A549 (cell line): ENCODE measurements at regions not wholly inside any gene's neighbourhood (a gene's known extent, or its start where the extent isn't known, plus 50 kb on each side); places are given as distances from the start of the nearest gene placed in this dataset.

Experiments
- ATAC-seq, 2 experiments: fragments of 200-7000 bp in 1 of 2; fragments of >200 bp in 1 of 2; cut with Nextera tagmentation in 1 of 2; cut with Tn5 transposase in 1 of 2; 3 replicates each; pipeline versions ENCODE4 v1.8.0 to v1.9.1; 2018 to 2020; ENCODE audit warnings: mild to moderate bottlenecking in 1 of 2, moderate library complexity in 1 of 2
- CTCF ChIA-PET: fragments of 300-600 bp; sonication (Branson Sonifier 250); formaldehyde crosslinking; extraction: SDS; loops from one replicate; lab custom pipeline; 2021; ENCODE audit warnings: antibody characterized with exemption, inconsistent platforms; lab: Yijun Ruan, JAX
- POLR2A ChIA-PET: fragments of 350-600 bp; formaldehyde crosslinking; extraction: SDS; loops from one replicate; lab custom pipeline; 2021; ENCODE audit warnings: antibody characterized with exemption, inconsistent platforms; lab: Yijun Ruan, JAX
- DNase-seq, 2 experiments: peaks; one replicate each; pipeline versions ENCODE4 v3.0.0 to v3.0.0-alpha.2; 2011 to 2016; ENCODE audit warnings: low read depth in 1 of 2, low spot score in 1 of 2
- FAIRE-seq: peaks from 2 replicates; lab custom pipeline; 2011; peaks lifted over from hg19 to GRCh38; lab: Jason Lieb, UNC
- H3K27ac ChIP-seq, 2 experiments: fragments of >200 bp; sonication (Bioruptor Twin); formaldehyde crosslinking; 3 replicates each; pipeline ENCODE4 v1.5.1; 2016 to 2017
- H3K4me1 ChIP-seq: fragments of >200 bp; sonication (Bioruptor Twin); formaldehyde crosslinking; 3 replicates; pipeline ENCODE4 v1.6.1; 2016
- H3K4me2 ChIP-seq: fragments of >200 bp; sonication (Bioruptor Twin); formaldehyde crosslinking; 3 replicates; pipeline ENCODE4 v1.6.1; 2016
- H3K4me3 ChIP-seq: fragments of >200 bp; sonication (Bioruptor Twin); formaldehyde crosslinking; 3 replicates; pipeline ENCODE4 v1.5.1; 2016
- H3K9me3 ChIP-seq: fragments of >200 bp; sonication (Bioruptor Twin); formaldehyde crosslinking; 3 replicates; pipeline ENCODE4 v1.6.1; 2016
- ATOH8 ChIP-seq: fragments of 250-450 bp; sonication (Bioruptor Pico); IDR thresholded peaks from 2 replicates; pipeline ENCODE4 v1.5.0; 2020; ENCODE audit warnings: low read depth, mild to moderate bottlenecking, moderate library complexity
- BCL3 ChIP-seq: fragments of >200 bp; sonication (Bioruptor Twin); formaldehyde crosslinking; IDR thresholded peaks from 3 replicates; pipeline ENCODE4 v1.6.1; 2016
- CBX2 ChIP-seq: fragments of 200-600 bp; sonication (generic); IDR thresholded peaks from 2 replicates; pipeline ENCODE4 v1.6.1; 2016; ENCODE audit warnings: low read depth, mild to moderate bottlenecking, borderline replicate concordance
- CHD2 ChIP-seq: fragments of 150-350 bp; IDR thresholded peaks from 2 replicates; pipeline ENCODE4 v1.6.1; 2014; ENCODE audit warnings: low read length; ENCODE audit not compliant: partially characterized antibody
- EHMT2 ChIP-seq: fragments of 200-600 bp; sonication (generic); IDR thresholded peaks from 2 replicates; pipeline ENCODE4 v1.6.1; 2016; ENCODE audit warnings: antibody characterized with exemption, low read depth, mild to moderate bottlenecking, moderate library complexity
- HEYL ChIP-seq: fragments of 250-450 bp; sonication (Bioruptor Pico); IDR thresholded peaks from 2 replicates; pipeline ENCODE4 v1.8.0; 2021; ENCODE audit warnings: mild to moderate bottlenecking, moderate library complexity
- HMGXB4 ChIP-seq: fragments of 250-450 bp; sonication (Bioruptor Pico); IDR thresholded peaks from 2 replicates; pipeline ENCODE4 v1.5.0; 2021; ENCODE audit warnings: mild to moderate bottlenecking, moderate library complexity, borderline replicate concordance
- HOXB13 ChIP-seq: fragments of 250-450 bp; sonication (Bioruptor Pico); IDR thresholded peaks from 2 replicates; pipeline ENCODE4 v1.5.0; 2020; ENCODE audit warnings: low read depth, mild to moderate bottlenecking, moderate library complexity
- HOXB5 ChIP-seq: fragments of 250-450 bp; sonication (Bioruptor Pico); IDR thresholded peaks from 2 replicates; pipeline ENCODE4 v1.5.0; 2020; ENCODE audit warnings: mild to moderate bottlenecking, moderate library complexity
- MAFK ChIP-seq: fragments of 450-650 bp; IDR thresholded peaks from 2 replicates; pipeline ENCODE4 v1.6.1; 2014; ENCODE audit not compliant: partially characterized antibody
- NFE2L2 ChIP-seq: fragments of 150-350 bp; conservative IDR thresholded peaks from 2 replicates; pipeline ENCODE4 v1.6.1; 2014; ENCODE audit warnings: low read length
- NPAS2 ChIP-seq: fragments of 250-450 bp; sonication (Bioruptor Pico); IDR thresholded peaks from 2 replicates; pipeline ENCODE4 v1.8.0; 2022; ENCODE audit warnings: mild to moderate bottlenecking, moderate library complexity, borderline replicate concordance
- NR3C1 ChIP-seq: fragments of >200 bp; sonication (Bioruptor Twin); formaldehyde crosslinking; IDR thresholded peaks from 3 replicates; pipeline ENCODE4 v1.6.1; 2017
- PHF8 ChIP-seq: fragments of 200-600 bp; sonication (generic); IDR thresholded peaks from 2 replicates; pipeline ENCODE4 v1.6.1; 2016; ENCODE audit warnings: low read depth, mild to moderate bottlenecking, antibody characterized with exemption, moderate library complexity, borderline replicate concordance
- RFX5 ChIP-seq: fragments of 450-650 bp; IDR thresholded peaks from 2 replicates; pipeline ENCODE4 v1.7.1; 2014; ENCODE audit warnings: antibody characterized with exemption, mild to moderate bottlenecking, moderate library complexity
- RNF2 ChIP-seq: fragments of 200-600 bp; sonication (generic); IDR thresholded peaks from 2 replicates; pipeline ENCODE4 v1.6.1; 2016; ENCODE audit warnings: low read depth, mild to moderate bottlenecking, antibody characterized with exemption, moderate library complexity, borderline replicate concordance
- SMC3 ChIP-seq: fragments of >200 bp; sonication (Bioruptor Twin); formaldehyde crosslinking; IDR thresholded peaks from 3 replicates; pipeline ENCODE4 v1.6.1; 2018; ENCODE audit warnings: inconsistent platforms
- SREBF2 ChIP-seq: fragments of 450-650 bp; IDR thresholded peaks from 2 replicates; pipeline ENCODE4 v1.6.1; 2014; ENCODE audit warnings: mild to moderate bottlenecking, moderate library complexity
- TP53 ChIP-seq: fragments of 250-450 bp; sonication (Bioruptor Pico); IDR thresholded peaks from 2 replicates; pipeline ENCODE4 v1.5.0; 2021; ENCODE audit warnings: mild to moderate bottlenecking, moderate library complexity
- USF2 ChIP-seq: fragments of 450-650 bp; IDR thresholded peaks from 2 replicates; pipeline ENCODE4 v1.6.1; 2014; ENCODE audit warnings: antibody characterized with exemption
- WGBS: methylation state at CpG from one replicate; pipeline ENCODE4 v1.1.6; 2017; ENCODE audit errors: missing lambda C conversion rate; 5-methylcytosine and 5-hydroxymethylcytosine counted together

GRCh38 chr6:118383924-118384323, 164.2 kb upstream of the PLN start:
- TF ChIP-seq HEYL (CRISPR knock-in tag) = no peak
- TF ChIP-seq RFX5 = no peak
- no peak for TF ChIP-seq NR3C1
- no peak for TF ChIP-seq HOXB13 (CRISPR knock-in tag)
- TF ChIP-seq BCL3 = no peak
- TF ChIP-seq ATOH8 (CRISPR knock-in tag) = no peak
- TF ChIP-seq CBX2 = no peak
- TF ChIP-seq RNF2 = no peak
- no peak for TF ChIP-seq USF2
- no peak for TF ChIP-seq EHMT2
- TF ChIP-seq MAFK = no peak
- TF ChIP-seq NFE2L2 = no peak
- no peak for TF ChIP-seq SREBF2
- no peak for TF ChIP-seq PHF8
- TF ChIP-seq NPAS2 (CRISPR knock-in tag) = no peak
- TF ChIP-seq SMC3 = no peak
- TF ChIP-seq HMGXB4 (CRISPR knock-in tag) = no peak
- Histone ChIP-seq H3K9me3 (no peaks in the 10 kb centered on the region), H3K4me2 (no peak overlapping the region), H3K4me3 (no peak overlapping the region), H3K4me1 (no peaks in the 10 kb centered on the region), H3K27ac (no peak overlapping the region)
- DNase-seq = no peak
- WGBS = 75% methylated on average over 1 of the region's 1 CpG
- ATAC-seq = no peak
- POLR2A ChIA-PET = no interaction called here
- CTCF ChIA-PET = no interaction called here
- no peak for FAIRE-seq

- ATAC-seq = no peak
- POLR2A ChIA-PET = no interaction called here
- H3K4me3 ChIP-seq = no peak overlapping the region
- no peaks in the 10 kb centered on the region for H3K9me3 ChIP-seq
- no peak overlapping the region for H3K27ac ChIP-seq
- TF ChIP-seq MAFK (peak; percentile 78), NFE2L2 (peak; percentile 78), CHD2 (no peak), HOXB5 (no peak), TP53 (CRISPR knock-in tag) (no peak)
- H3K4me2 ChIP-seq = no peak overlapping the region
- CTCF ChIA-PET = no interaction called here
- no peak for DNase-seq
- H3K4me1 ChIP-seq = no peaks in the 10 kb centered on the region
- no peak for FAIRE-seq
- 64% methylated on average over 1 of the region's 1 CpG for WGBS
Observed at GRCh38 chr6:118386975-118387374, 161.1 kb upstream of the PLN start.
